ENCODE measurements at regions not wholly inside any gene's neighbourhood (a gene's known extent, or its start where the extent isn't known, plus 50 kb on each side); places are given as distances from the start of the nearest gene placed in this dataset.

DNA sequence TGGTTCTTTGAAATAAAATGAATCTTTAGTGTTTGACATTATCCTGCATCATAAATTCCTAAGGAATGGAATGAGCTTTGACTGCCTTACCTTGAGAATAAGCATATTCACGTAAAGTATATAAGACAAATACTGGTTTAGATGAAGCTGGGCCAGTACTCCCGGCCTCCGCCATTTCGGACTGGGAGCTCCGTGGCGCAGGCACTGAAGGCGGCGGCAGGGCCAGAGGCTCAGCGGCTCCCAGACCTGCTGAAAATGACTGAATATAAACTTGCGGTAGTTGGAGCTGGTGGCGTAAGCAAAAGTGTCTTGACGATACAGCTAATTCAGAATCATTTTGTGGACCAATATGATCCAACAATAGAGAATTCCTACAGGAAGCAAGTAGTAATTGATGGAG lies 76.2 kb upstream of the FAM83B start:
- intact Hi-C loops (cut with micrococcal nuclease; ENCODE audit: unreplicated experiment): no loop called here
- no peaks in the 10 kb centered on the region for H3K27me3 ChIP-seq (replicated peaks; ENCODE audit: insufficient read depth, low read depth, low read length, poor library complexity)

GRCh38 chr6:54771968-54772367 lies 74.6 kb upstream of the FAM83B start:
- no TSS peak for BruUV-seq (replicated peaks)
- H3K4me3 ChIP-seq (ENCODE audit: low read depth, low read length, poor library complexity, severe bottlenecking): no peak overlapping the region
- H3K27ac ChIP-seq (ENCODE audit: low read depth, low read length, poor library complexity, severe bottlenecking): no peak overlapping the region
- POLR2A ChIA-PET (ENCODE audit: low non-redundant PET): no interaction called here
- no peaks in the 10 kb centered on the region for H3K4me1 ChIP-seq (ENCODE audit: insufficient read depth, low read length, poor library complexity, severe bottlenecking)
- H3K36me3 ChIP-seq (ENCODE audit: insufficient read depth, low read length, poor library complexity, severe bottlenecking): no peaks in the 10 kb centered on the region
- H3K9me3 ChIP-seq (ENCODE audit: low read depth, low read length, poor library complexity, severe bottlenecking): no peaks in the 10 kb centered on the region
- no peaks in the 10 kb centered on the region for H3K27me3 ChIP-seq (replicated peaks; ENCODE audit: insufficient read depth, low read depth, low read length, poor library complexity)
- CTCF ChIA-PET: no interaction called here
- DNase-seq (ENCODE audit: low spot score): no peak
- TF ChIP-seq EZH2 (IDR thresholded peaks at IDR 0.05; ENCODE audit: borderline replicate concordance, low read depth, low read length, poor library complexity, severe bottlenecking): no peak
- TF ChIP-seq, protein P1, sequence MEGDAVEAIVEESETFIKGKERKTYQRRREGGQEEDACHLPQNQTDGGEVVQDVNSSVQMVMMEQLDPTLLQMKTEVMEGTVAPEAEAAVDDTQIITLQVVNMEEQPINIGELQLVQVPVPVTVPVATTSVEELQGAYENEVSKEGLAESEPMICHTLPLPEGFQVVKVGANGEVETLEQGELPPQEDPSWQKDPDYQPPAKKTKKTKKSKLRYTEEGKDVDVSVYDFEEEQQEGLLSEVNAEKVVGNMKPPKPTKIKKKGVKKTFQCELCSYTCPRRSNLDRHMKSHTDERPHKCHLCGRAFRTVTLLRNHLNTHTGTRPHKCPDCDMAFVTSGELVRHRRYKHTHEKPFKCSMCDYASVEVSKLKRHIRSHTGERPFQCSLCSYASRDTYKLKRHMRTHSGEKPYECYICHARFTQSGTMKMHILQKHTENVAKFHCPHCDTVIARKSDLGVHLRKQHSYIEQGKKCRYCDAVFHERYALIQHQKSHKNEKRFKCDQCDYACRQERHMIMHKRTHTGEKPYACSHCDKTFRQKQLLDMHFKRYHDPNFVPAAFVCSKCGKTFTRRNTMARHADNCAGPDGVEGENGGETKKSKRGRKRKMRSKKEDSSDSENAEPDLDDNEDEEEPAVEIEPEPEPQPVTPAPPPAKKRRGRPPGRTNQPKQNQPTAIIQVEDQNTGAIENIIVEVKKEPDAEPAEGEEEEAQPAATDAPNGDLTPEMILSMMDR (conservative IDR thresholded peaks at IDR 0.05; ENCODE audit: low read depth, low read length): no peak
- intact Hi-C loops (cut with micrococcal nuclease; ENCODE audit: unreplicated experiment): no loop called here

More for the DNA sequence above, 76.2 kb upstream of the FAM83B start:
- H3K36me3 ChIP-seq (ENCODE audit: insufficient read depth, low read length, poor library complexity, severe bottlenecking): no peaks in the 10 kb centered on the region
- TF ChIP-seq, protein P1 (conservative IDR thresholded peaks at IDR 0.05; ENCODE audit: low read depth, low read length): no peak
- no peak for TF ChIP-seq EZH2 (IDR thresholded peaks at IDR 0.05; ENCODE audit: borderline replicate concordance, low read depth, low read length, poor library complexity, severe bottlenecking)
- no peak overlapping the region for H3K4me3 ChIP-seq (ENCODE audit: low read depth, low read length, poor library complexity, severe bottlenecking)
- CTCF ChIA-PET: no interaction called here
- no peak for DNase-seq (ENCODE audit: low spot score)
- H3K4me1 ChIP-seq (ENCODE audit: insufficient read depth, low read length, poor library complexity, severe bottlenecking): no peaks in the 10 kb centered on the region
- POLR2A ChIA-PET (ENCODE audit: low non-redundant PET): no interaction called here
- no TSS peak for BruUV-seq (replicated peaks)
- no peaks in the 10 kb centered on the region for H3K9me3 ChIP-seq (ENCODE audit: low read depth, low read length, poor library complexity, severe bottlenecking)
- H3K27ac ChIP-seq (ENCODE audit: low read depth, low read length, poor library complexity, severe bottlenecking): no peak overlapping the region

- H3K27me3 ChIP-seq (replicated peaks; ENCODE audit: insufficient read depth, low read depth, low read length, poor library complexity): no peaks in the 10 kb centered on the region
- TF ChIP-seq EZH2 (IDR thresholded peaks at IDR 0.05; ENCODE audit: borderline replicate concordance, low read depth, low read length, poor library complexity, severe bottlenecking): no peak
- TF ChIP-seq, protein P1 (conservative IDR thresholded peaks at IDR 0.05; ENCODE audit: low read depth, low read length): no peak
- H3K4me3 ChIP-seq (ENCODE audit: low read depth, low read length, poor library complexity, severe bottlenecking): no peak overlapping the region
- intact Hi-C loops (cut with micrococcal nuclease; ENCODE audit: unreplicated experiment): no loop called here
- ChIA-PET POLR2A (ENCODE audit: low non-redundant PET) (no interaction called here), CTCF (interaction anchor here (0.6 kb wide), 1 partner anchor 147 kb away, joined by 3 read pairs; no protein-coding TSS in a partner anchor)
- H3K27ac ChIP-seq (ENCODE audit: low read depth, low read length, poor library complexity, severe bottlenecking): no peak overlapping the region
- no peaks in the 10 kb centered on the region for H3K9me3 ChIP-seq (ENCODE audit: low read depth, low read length, poor library complexity, severe bottlenecking)
- no TSS peak for BruUV-seq (replicated peaks)
- no peaks in the 10 kb centered on the region for H3K4me1 ChIP-seq (ENCODE audit: insufficient read depth, low read length, poor library complexity, severe bottlenecking)
- H3K36me3 ChIP-seq (ENCODE audit: insufficient read depth, low read length, poor library complexity, severe bottlenecking): no peaks in the 10 kb centered on the region
- DNase-seq (ENCODE audit: low spot score): no peak
These were observed 74.0 kb upstream of the FAM83B start for GRCh38 chr6:54772610-54773009.
